NCI-H128 (cell line): ENCODE measurements at regions not wholly inside any gene's neighbourhood (a gene's known extent, or its start where the extent isn't known, plus 50 kb on each side); places are given as distances from the start of the nearest gene placed in this dataset.

Source experiments
- DNase-seq: peaks from one replicate; lab custom pipeline; 2025; ENCODE audit not compliant: unreplicated experiment; lab: John Stamatoyannopoulos, UW

DNA sequence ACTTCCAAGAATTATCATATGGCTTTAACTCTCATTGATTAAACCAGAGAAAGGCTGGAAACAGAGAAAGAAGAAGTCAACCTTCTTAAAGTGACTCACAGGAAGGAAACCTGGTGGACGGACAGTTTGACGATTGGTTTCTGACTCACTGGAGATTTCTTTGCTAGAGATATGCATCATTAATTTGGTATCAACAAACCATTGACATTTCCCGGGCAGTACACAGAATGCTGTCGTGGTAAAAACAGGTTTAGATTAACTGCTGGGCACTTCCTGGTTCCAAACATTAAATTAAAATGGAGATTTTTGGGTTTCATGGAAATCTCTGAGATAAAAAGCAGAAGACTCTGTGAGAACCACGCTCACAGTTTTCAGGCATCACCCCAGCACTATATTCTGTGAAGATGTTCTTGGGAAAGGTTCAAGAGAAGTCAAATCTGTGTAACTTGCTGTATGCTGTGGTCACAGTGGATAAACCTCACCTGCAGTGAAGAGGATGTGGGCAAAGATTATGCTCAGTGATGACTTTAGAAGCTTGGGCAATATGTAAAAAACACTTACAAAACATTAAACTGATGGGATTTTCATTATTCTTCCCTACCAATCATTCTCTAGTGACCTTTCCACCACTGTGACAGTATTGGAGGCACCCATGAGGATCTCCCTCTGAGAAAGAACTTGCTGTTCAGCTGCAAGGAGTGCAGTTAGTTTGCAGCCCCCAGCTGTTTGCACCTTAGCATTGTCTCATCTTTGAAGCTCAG lies 61.1 kb upstream of the CD44 start:
- no peak for DNase-seq

- no peak for DNase-seq
Observed at GRCh38 chr11:35078470-35078735, 60.6 kb upstream of the CD44 start.

DNA sequence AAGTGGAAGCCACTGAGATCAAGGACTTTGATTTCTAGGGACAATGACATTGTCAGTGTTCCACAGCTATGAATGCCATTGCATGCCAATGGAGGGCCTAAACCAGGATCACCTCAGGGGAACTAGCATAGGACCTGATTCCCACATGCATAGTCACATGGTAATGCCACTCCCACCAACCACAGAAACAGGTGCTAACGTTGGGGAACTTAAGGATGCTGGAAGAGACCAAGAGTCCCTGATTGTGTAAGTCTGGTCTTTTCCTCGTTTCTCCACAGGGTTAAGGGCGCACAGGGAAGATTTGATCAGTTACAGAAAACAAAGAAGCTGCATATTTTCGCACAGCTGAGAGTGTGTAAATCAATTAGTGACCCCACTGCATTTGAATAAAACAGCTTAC lies 59.4 kb upstream of the CD44 start:
- DNase-seq = no peak

GRCh38 chr11:35082321-35083180 lies 56.4 kb upstream of the CD44 start:
- no peak for DNase-seq

- DNase-seq = no peak
Observed at GRCh38 chr11:35083181-35083430, 55.9 kb upstream of the CD44 start.

DNA sequence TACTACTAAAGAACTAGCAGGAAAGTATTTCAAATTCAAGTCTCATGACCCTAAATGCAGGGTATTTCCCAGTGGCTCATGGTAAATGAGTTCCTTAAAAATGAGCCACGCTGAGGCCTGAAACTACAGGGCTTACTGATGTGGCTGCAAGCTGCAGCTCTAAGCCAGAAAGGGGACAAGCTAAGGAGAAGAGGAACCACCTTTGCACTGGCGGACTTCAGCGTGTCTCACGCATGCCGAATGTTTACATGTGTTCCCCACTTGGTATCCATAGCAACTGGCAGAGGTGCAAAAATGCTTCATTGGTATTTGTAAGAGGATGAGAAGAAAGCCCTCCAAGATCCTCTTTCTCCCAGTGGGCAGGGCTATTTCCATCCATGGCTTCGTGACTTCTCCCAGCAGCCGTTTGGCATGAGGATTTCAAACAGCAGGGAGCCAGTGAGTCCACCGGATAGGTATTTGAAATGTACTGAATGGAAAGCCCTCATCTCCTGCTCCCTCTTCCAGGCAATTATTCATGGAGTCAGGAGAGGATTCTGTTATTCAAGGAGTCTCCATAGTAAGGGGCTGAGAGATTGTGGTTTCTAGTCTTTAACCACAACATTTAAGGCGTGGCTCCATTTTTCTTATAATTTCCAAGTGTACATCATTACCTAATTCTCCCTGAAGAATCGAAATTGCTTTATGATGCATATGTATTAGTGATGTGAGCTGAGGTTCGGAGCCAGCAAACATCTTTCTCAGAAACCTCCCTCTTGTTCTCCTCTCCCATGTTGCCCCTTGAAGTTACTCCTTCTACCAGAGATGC lies 55.3 kb upstream of the CD44 start:
- peak; percentile 23 for DNase-seq

DNA sequence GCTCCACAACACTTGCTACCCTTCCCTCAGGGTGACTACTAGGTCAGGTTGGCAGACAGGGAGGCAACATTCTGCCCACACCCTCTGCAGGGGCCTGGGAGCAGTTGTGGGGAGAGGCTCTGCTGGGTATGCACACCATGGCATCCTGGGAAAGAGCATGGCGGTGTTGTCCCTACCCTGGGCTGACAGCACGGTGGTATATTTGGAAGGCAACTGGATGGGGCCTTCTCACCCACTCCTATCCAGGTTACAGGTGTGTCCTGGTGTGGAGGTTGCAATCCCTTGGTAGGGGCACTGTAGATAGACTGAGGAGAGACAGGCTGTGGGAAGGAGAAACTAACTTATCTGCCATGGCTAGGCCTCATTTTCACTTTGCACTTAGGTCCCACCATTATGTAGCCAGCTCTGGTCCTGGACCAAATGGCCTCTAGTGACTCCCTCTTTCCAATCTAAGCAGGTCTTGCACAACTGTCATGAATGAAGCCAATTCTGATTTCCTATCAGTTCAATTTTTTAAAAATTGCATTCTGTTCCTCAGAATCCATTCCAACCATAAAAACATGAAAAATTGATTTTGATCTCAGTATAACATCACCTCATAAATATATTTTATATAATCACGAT lies 54.0 kb upstream of the CD44 start:
- DNase-seq = no peak

- DNase-seq = no peak
Observed at GRCh38 chr11:35085531-35086165, 53.3 kb upstream of the CD44 start.

- no peak for DNase-seq
Observed at GRCh38 chr11:35087648-35088047, 51.3 kb upstream of the CD44 start.

DNA sequence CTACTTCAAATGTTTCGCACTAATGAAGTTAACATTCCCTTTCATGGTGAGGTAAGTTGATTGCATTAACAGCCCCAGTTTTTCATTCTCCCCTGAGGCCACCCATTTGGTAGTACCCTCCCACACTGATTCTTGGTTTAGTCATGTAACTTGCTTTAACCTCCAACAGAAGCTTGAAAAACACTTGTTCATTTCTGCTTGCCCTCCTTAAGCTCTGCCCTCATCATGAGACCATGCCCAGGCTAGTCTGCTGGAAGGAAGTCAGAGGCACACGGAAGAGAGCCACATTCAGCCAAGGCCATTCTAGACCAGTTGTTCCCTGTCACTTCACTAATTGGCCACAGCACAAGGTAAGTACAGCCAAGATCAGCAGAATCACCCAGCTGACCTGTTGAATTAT lies 50.7 kb upstream of the CD44 start:
- no peak for DNase-seq

- no peak for DNase-seq
Observed at GRCh38 chr11:35088676-35089075, 50.3 kb upstream of the CD44 start.
